Adrenal gland (tissue), 9 donors: ENCODE measurements at regions not wholly inside any gene's neighbourhood (a gene's known extent, or its start where the extent isn't known, plus 50 kb on each side); places are given as distances from the start of the nearest gene placed in this dataset.

Experiments used
- DNase-seq, 7 donors: peaks; one replicate each; pipeline ENCODE4 v3.0.0-alpha.2; 2019 to 2020
- H3K27ac ChIP-seq, 5 donors: fragments of 200-600 bp; sonication (generic) in 4 of 5; 1 replicate in 3 of 5; 2 replicates in 2 of 5; pipeline versions ENCODE4 v1.5.1 to v1.8.0; 2016 to 2020; ENCODE audit warnings: mild to moderate bottlenecking in 1 of 5
- H3K27me3 ChIP-seq: fragments of 200-600 bp; 2 replicates; pipeline ENCODE4 v1.8.0; 2021
- H3K36me3 ChIP-seq, 2 donors: fragments of 200-600 bp; replicated peaks in 1 of 2; 1 replicate in 1 of 2; 2 replicates in 1 of 2; pipeline versions ENCODE4 v1.5.1 to v1.8.0; 2018 to 2022
- H3K4me1 ChIP-seq, 2 donors: fragments of 200-600 bp; replicated peaks in 1 of 2; 1 replicate in 1 of 2; 2 replicates in 1 of 2; pipeline versions ENCODE4 v1.5.1 to v1.8.0; 2018 to 2021
- H3K4me3 ChIP-seq, 4 donors: fragments of 200-600 bp; sonication (generic) in 3 of 4; one replicate each; pipeline ENCODE4 v1.5.1; 2016 to 2018
- H3K9me3 ChIP-seq, 3 donors: fragments of 200-600 bp; sonication (generic) in 1 of 3; replicated peaks in 1 of 3; 1 replicate in 2 of 3; 2 replicates in 1 of 3; pipeline versions ENCODE4 v1.5.1 to v1.8.0; 2016 to 2021
- CTCF ChIP-seq, 6 experiments: fragments of 450-650 bp in 4 of 6; fragments of 200-600 bp in 2 of 6; sonication (generic) in 1 of 6; IDR thresholded peaks; 1 replicate in 5 of 6; 2 replicates in 1 of 6; pipeline versions ENCODE4 v1.5.1 to v1.8.0; 2016 to 2021; ENCODE audit warnings: antibody characterized with exemption in 6 of 6, mild to moderate bottlenecking in 2 of 6, moderate library complexity in 1 of 6
- POLR2A ChIP-seq, 2 donors: fragments of 450-650 bp; IDR thresholded peaks; one replicate each; pipeline ENCODE4 v1.6.1; 2017; ENCODE audit warnings: antibody characterized with exemption in 2 of 2, mild to moderate bottlenecking in 2 of 2, moderate library complexity in 1 of 2
- WGBS, 4 donors: extraction: QIAGEN DNeasy Blood & Tissue Kit in 2 of 4; methylation state at CpG; one replicate each; pipeline versions ENCODE4 v1.1.5 to v1.1.7; 2013 to 2017; 5-methylcytosine and 5-hydroxymethylcytosine counted together
- intact Hi-C, 2 donors: fragments of 100-400 bp; cut with DNase I; formaldehyde crosslinking; loops; one replicate each; pipeline versions ENCODE4 v1.14.1 to v1.15.0; 2022 to 2023
- donor health status: healthy with polysubstance abuse.
- donor health status: Bipolar disorder and iron deficiency.
- donor health status: DM: yes; HTN: yes; CAD: no.
- donor health status: DM: no; HTN: no; CAD: no.
- donor health status: DM: no; HTN: no; CAD: no.

- Histone ChIP-seq H3K4me3 (no peak overlapping the region), H3K36me3 (no peaks in the 10 kb centered on the region), H3K27ac (no peak overlapping the region), H3K4me1 (no peaks in the 10 kb centered on the region), H3K27me3 (no peaks in the 10 kb centered on the region), H3K9me3 (no peaks in the 10 kb centered on the region)
- TF ChIP-seq CTCF (IDR thresholded peaks at IDR 0.05) (no peak), POLR2A (IDR thresholded peaks at IDR 0.05) (no peak)
- intact Hi-C loops = no loop called here
- DNase-seq = no peak
Measured at GRCh38 chr1:187197685-187198084, 368.9 kb downstream of the PLA2G4A start.

- intact Hi-C loops = no loop called here
- no peak for TF ChIP-seq POLR2A (IDR thresholded peaks at IDR 0.05)
- TF ChIP-seq CTCF (IDR thresholded peaks at IDR 0.05) = no peak
- Histone ChIP-seq H3K4me1 (no peaks in the 10 kb centered on the region), H3K27ac (no peak overlapping the region), H3K27me3 (no peaks in the 10 kb centered on the region), H3K9me3 (no peaks in the 10 kb centered on the region), H3K4me3 (no peak overlapping the region), H3K36me3 (no peaks in the 10 kb centered on the region)
- WGBS, 4 donors = 55 to 89% (median 71%) methylated on average over 5 of the region's 5 CpGs
- DNase-seq = peak; percentile 30 to 61 (median 49)
Measured at GRCh38 chr1:187203257-187203656, 374.5 kb downstream of the PLA2G4A start.

- no peaks in the 10 kb centered on the region for H3K36me3 ChIP-seq
- H3K27ac ChIP-seq = no peak overlapping the region
- no peak overlapping the region for H3K4me3 ChIP-seq
- intact Hi-C loops = no loop called here
- H3K4me1 ChIP-seq = no peaks in the 10 kb centered on the region
- no peak for DNase-seq
- no peaks in the 10 kb centered on the region for H3K27me3 ChIP-seq
- TF ChIP-seq CTCF (IDR thresholded peaks at IDR 0.05) (no peak), POLR2A (IDR thresholded peaks at IDR 0.05) (no peak)
- H3K9me3 ChIP-seq = no peaks in the 10 kb centered on the region
- 69 to 84% (median 82%) methylated on average over 2 of the region's 2 CpGs for WGBS, 4 donors
Measured at GRCh38 chr1:187212377-187212776, 383.6 kb downstream of the PLA2G4A start.

- H3K27ac ChIP-seq = no peak overlapping the region
- TF ChIP-seq POLR2A (IDR thresholded peaks at IDR 0.05) = no peak
- TF ChIP-seq CTCF (IDR thresholded peaks at IDR 0.05) = no peak
- intact Hi-C loops = no loop called here
- WGBS, 4 donors = 61 to 81% (median 77%) methylated on average over 2 of the region's 2 CpGs
- H3K27me3 ChIP-seq = no peaks in the 10 kb centered on the region
- no peaks in the 10 kb centered on the region for H3K4me1 ChIP-seq
- DNase-seq = no peak
- H3K36me3 ChIP-seq = no peaks in the 10 kb centered on the region
- no peaks in the 10 kb centered on the region for H3K9me3 ChIP-seq
- no peak overlapping the region for H3K4me3 ChIP-seq
Measured at GRCh38 chr1:187226396-187226795, 397.6 kb downstream of the PLA2G4A start.
